ENCODE measurements at regions not wholly inside any gene's neighbourhood (a gene's known extent, or its start where the extent isn't known, plus 50 kb on each side); places are given as distances from the start of the nearest gene placed in this dataset.

DNA sequence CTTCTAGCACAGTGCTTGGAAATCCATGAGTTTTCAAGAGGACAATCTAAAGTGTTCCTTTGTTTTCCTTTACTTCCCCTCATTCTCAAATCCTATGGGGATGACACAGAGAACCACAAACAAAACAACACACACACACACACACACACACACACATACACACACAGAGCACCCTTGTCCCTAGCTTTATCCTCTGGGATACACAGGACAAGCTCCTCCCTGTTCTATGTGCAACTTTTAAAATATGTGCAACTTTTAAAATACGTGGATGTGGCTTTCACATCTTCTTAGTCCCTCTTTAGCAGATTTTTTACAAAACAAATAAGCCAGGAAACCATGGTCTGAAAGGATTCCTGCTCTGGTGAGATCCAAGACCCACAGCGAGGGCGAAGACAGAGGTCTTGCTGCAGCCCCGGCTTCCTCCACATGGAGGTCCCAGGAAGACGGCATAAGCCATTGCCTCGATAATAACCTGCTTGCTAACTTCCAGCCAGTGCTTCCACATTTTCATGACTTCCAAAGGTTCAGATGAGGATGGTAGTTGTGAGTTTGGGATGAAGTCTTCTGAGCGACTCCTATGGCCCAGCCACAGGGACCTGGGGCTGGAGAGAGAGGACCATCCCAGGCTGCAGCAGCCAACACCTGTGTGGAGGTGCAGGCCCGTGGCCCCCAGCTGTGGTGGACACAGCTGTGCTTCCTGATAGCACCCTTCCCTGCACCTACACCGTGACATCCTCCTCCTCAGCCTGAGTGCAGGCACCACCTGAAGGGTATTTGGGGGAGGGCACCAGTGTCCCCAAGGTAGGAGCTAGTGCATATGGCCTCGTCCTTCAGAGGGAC, 62.8 kb upstream of the CD93 start:
- H3K27me3 ChIP-seq, result no peaks in the 10 kb centered on the region
- H3K36me3 ChIP-seq, result no peaks in the 10 kb centered on the region
- no peaks in the 10 kb centered on the region for H3K4me1 ChIP-seq
- ATAC-seq (no peak), DNase-seq (peak in 2 of 3 donors; percentile 32 to 33)
- no peaks in the 10 kb centered on the region for H3K9me3 ChIP-seq
- TF ChIP-seq, protein P1, sequence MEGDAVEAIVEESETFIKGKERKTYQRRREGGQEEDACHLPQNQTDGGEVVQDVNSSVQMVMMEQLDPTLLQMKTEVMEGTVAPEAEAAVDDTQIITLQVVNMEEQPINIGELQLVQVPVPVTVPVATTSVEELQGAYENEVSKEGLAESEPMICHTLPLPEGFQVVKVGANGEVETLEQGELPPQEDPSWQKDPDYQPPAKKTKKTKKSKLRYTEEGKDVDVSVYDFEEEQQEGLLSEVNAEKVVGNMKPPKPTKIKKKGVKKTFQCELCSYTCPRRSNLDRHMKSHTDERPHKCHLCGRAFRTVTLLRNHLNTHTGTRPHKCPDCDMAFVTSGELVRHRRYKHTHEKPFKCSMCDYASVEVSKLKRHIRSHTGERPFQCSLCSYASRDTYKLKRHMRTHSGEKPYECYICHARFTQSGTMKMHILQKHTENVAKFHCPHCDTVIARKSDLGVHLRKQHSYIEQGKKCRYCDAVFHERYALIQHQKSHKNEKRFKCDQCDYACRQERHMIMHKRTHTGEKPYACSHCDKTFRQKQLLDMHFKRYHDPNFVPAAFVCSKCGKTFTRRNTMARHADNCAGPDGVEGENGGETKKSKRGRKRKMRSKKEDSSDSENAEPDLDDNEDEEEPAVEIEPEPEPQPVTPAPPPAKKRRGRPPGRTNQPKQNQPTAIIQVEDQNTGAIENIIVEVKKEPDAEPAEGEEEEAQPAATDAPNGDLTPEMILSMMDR (IDR thresholded peaks at IDR 0.05), result no peak
- TF ChIP-seq POLR2A (IDR thresholded peaks at IDR 0.05), result no peak
- no peak overlapping the region for H3K27ac ChIP-seq
- intact Hi-C loops (cut with DNase I), result no loop called here
- WGBS (ENCODE audit: insufficient coverage, low coverage, low lambda C conversion rate, missing lambda C conversion rate), result 68% methylated on average over 2 of the region's 10 CpGs
- no peak overlapping the region for H3K4me3 ChIP-seq

DNA sequence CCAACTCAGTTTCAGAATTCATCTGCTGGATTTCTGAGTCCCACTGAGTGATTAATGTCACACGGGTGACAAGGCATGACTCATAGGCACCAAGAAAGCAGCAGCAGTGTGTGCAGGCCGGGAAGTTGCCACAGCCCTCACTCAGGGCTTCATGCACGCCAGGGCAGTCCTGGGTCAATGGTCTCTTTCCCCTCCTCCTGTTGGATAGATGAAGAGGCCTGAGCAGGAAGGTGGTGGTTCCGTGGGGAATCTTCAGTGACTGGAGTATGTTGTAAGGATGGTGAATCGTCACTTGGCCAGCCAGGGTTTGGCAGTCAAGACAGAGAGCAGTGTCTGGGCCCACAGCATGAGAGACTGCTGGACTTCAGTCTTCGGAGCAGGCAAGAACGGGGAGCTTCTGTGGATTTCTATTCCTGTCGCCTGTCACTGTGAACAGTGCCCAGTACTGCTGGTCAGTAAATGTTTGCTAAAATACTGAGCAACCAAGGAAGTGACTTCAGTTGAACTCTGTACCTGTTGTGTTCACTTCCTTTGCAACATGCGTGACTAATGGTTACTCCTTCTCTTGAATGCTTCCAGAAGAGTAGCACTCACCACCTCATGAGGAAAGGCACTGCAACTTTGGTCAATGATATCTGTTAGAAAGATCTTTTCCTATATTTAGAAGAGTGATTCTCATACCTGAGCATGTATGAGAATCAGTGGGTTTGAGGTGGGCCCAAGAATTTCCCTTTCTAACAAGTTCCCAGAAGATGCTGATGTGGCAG, 62.0 kb upstream of the CD93 start:
- intact Hi-C loops (cut with DNase I), result no loop called here
- no peaks in the 10 kb centered on the region for H3K4me1 ChIP-seq
- H3K36me3 ChIP-seq, result no peaks in the 10 kb centered on the region
- no peaks in the 10 kb centered on the region for H3K9me3 ChIP-seq
- no peak overlapping the region for H3K4me3 ChIP-seq
- ATAC-seq, result peak; percentile 35 to 59 (median 46)
- TF ChIP-seq, protein P1 (IDR thresholded peaks at IDR 0.05), result no peak
- TF ChIP-seq POLR2A (IDR thresholded peaks at IDR 0.05), result peak; percentile 53
- H3K27ac ChIP-seq, result peak overlapping the region in 2 of 3 donors; percentile 45 to 47
- peak in 2 of 3 donors; percentile 47 to 60 for DNase-seq
- H3K27me3 ChIP-seq, result no peaks in the 10 kb centered on the region
- 33% methylated on average over 7 of the region's 9 CpGs for WGBS (ENCODE audit: insufficient coverage, low coverage, low lambda C conversion rate, missing lambda C conversion rate)

GRCh38 chr20:23147647-23147963, 61.5 kb upstream of the CD93 start:
- DNase-seq, result no peak
- Histone ChIP-seq H3K36me3 (no peaks in the 10 kb centered on the region), H3K4me1 (no peaks in the 10 kb centered on the region), H3K9me3 (no peaks in the 10 kb centered on the region), H3K4me3 (no peak overlapping the region), H3K27me3 (no peaks in the 10 kb centered on the region), H3K27ac (peak overlapping the region in 2 of 3 donors; percentile 45 to 47)
- WGBS (ENCODE audit: insufficient coverage, low coverage, low lambda C conversion rate, missing lambda C conversion rate), result 49% methylated on average over 4 of the region's 4 CpGs
- intact Hi-C loops (cut with DNase I), result no loop called here
- no peak for TF ChIP-seq POLR2A (IDR thresholded peaks at IDR 0.05)
- TF ChIP-seq, protein P1 (IDR thresholded peaks at IDR 0.05), result no peak
- ATAC-seq, result no peak

DNA sequence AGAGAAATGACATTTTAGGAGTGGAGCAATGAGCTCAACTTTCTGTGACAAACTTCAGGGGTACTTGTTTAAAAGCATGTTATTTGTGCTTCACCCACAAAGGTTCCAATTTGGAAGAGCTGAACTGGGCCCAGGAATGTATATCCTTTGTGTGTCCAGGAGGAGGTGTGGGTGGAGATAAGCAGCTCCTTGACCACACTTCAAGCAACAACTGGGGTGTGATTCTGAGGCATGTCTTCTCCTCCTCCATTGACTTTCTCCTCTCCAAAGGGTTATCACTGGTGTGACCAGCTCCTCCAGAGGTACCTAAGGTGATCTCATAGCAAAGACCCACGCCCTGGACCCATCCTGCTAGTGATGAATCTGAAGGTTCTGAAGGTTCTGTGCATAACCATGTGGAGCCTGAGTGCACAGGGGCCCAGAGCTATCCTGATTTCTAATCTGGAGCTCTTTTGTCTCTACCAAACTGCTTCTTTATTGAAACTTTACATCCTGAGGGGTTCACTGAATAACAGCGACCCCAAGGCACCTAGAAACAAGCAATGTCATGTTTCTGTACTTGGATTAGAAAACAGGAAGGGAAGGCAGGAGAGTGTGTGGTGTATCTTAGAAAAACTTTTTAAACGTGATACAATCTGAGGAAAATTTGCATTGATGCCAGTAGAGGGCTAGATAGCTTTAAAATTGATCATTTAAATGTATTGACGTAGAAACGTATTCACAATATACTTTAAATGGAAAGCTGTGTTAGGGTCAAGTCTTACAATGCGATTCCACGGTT, 60.9 kb upstream of the CD93 start:
- intact Hi-C loops (cut with DNase I), result no loop called here

More for the DNA sequence above, 60.9 kb upstream of the CD93 start:
- TF ChIP-seq, protein P1 (IDR thresholded peaks at IDR 0.05), result no peak
- TF ChIP-seq POLR2A (IDR thresholded peaks at IDR 0.05), result no peak
- Histone ChIP-seq H3K36me3 (no peaks in the 10 kb centered on the region), H3K4me3 (no peak overlapping the region), H3K27me3 (no peaks in the 10 kb centered on the region), H3K9me3 (no peaks in the 10 kb centered on the region), H3K27ac (peak overlapping the region in 1 of 3 donors; percentile 45), H3K4me1 (no peaks in the 10 kb centered on the region)
- no peak for ATAC-seq
- no peak for DNase-seq
- WGBS (ENCODE audit: insufficient coverage, low coverage, low lambda C conversion rate, missing lambda C conversion rate), result 50% methylated on average over 7 of the region's 7 CpGs

Data from right lobe of liver (tissue), 6 donors.